GM21360 (cell line): ENCODE measurements at regions not wholly inside any gene's neighbourhood (a gene's known extent, or its start where the extent isn't known, plus 50 kb on each side); places are given as distances from the start of the nearest gene placed in this dataset.
"Not testable (repeated sequence)": the region's sequence is repeated elsewhere in the genome, so short reads cannot be mapped to it uniquely, and the experiment has no call there.

Experiments
- ATAC-seq: cut with Tn5 transposase; IDR thresholded peaks from one replicate; pipeline ENCODE4 v1.9.1; 2021; ENCODE audit warnings: mild to moderate bottlenecking, moderate library complexity; ENCODE audit not compliant: unreplicated experiment

DNA sequence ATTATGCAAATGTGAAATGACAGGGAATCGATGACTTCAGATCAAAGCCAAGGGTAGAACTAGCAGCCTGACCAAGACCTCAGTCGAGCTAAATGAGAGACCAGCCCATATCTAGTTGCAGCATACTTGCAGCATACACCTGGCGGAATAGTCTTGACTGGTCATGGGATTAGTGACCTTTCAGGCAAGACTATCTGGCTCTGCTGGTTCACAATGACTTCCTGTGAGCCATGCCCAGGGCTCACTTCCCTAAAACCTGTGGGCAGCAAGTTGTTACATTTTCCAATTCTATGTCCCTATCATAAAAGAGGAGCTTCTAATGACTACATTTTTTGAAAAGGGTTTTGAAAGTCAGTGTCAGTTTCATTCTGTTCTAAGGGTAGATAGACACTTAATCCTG lies 1624.9 kb upstream of the CELF4 start:
- no peak for ATAC-seq

DNA sequence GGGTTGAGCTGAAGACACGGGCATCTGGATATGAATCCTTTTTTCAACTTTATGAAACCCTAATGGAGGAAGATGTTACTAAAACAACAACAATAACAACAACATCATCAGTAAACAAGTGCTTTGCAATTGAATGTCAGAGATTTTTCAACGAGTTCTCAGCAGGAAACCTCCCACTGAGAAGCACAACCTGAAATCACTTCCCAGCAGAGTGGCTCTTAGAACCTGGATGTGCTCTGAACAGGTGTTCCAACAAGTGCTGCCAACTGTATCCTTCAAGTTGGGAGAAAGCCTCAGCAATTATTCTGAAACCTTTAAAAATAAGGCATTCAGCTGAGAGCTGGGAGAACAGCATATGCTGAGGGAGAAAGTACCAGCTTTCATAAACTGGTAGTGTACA lies 1622.7 kb upstream of the CELF4 start:
- no peak for ATAC-seq

DNA sequence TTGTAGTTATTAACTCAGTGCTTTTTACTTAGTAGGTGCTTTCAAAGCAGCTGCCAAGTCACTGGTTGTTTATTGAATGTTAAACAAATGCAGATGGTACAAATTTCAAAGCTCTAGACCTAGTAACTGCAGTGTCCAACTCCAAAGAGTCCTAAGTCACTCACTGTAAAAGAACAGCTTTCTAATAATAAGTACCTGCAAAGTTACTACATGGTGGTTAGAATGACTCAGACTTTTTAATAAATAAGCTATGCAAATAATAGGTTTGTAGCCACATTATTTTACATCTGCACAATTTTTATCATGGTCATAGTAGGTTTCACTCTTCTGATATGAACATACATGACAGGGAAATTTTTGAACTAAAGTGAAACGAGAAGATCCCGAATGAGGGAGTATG lies 1620.4 kb upstream of the CELF4 start:
- no peak for ATAC-seq

DNA sequence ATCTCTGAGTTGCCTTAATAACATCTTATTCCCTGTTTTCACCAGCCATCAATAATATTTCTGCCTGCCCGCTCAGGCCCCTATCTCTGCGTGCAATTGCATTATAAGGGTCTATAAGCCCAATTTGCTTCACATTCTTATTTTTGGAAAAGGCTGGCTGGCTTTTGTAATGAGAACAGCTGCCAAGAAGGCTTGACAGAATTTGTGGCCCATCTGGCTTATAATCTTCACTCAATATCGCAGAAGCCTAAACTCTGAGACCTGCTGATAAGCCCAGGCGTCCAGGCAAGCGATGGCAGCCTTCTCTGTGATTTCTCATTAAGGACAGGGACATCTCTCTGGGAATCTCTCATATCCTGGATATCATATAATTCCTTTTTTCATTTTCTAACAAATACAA lies 1618.6 kb upstream of the CELF4 start:
- ATAC-seq, result no peak

DNA sequence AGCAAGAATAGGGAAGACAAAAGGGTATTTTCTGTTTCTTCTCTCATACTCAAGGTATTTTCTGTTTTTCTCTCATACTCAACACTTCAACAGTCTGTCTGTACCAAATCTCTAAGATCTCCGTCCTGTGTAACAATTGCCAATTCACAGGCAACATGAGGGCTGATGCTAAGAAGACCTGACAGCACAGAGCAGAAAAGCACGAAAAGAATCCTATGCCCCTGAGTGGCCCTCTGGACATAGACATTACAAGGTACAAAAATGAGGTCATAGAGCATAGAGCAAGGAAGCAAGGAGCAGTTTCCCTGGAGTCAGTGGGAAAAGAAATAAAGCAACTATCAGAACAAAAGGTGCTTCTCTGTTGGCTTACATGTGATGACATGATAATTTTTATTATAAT lies 1612.6 kb upstream of the CELF4 start:
- no peak for ATAC-seq

DNA sequence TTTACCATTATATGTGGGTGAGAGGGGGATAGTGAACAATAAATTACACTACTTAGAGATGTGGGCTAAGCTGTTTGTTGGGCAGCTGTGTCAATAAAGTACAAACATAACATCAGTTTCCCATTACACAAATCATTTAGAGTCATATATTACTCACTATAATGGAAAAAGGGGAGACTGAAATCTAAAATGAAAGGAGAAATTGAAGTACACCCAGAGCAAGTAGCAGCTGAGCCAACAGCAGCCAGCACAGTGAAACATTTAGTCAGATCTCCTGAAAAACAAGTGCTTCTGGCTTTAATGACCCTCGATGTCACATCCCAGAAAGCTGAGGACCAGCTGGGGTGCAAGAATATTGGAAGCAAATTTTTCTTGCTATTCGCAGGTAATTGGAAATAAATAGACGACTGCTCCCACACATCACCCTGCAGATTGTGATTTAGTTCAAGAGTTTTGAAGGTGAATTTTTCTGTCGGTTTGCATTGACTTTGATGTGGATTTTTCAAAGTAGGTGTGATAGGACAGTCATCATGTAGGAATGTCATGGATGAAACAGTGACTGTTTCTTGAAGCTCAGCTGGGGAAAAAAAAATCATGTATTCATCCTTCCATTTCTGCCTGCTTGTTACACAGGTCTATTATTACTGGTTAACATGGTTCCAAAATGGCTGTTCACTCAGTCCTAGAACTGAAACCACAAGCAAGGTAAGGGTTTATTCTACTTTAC lies 1607.3 kb upstream of the CELF4 start:
- no peak for ATAC-seq

DNA sequence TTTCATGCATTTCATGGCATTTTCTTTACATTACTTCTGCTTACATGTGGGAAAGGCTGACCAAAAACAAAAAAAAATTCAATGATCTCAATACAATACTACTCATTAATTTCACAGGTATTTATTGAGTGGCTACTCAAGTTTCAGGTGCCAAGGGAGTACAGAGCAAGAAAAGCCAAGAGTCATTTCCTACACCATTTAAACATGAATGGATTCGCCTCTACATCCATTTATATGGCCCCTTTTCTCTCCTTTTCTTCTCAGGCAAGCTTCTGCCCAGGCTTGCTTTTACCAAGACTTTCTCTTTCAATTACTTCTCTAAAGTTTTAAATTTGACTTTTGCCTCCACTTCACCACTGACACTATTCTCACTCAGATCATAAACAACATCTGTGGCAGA lies 1603.1 kb upstream of the CELF4 start:
- no peak for ATAC-seq

DNA sequence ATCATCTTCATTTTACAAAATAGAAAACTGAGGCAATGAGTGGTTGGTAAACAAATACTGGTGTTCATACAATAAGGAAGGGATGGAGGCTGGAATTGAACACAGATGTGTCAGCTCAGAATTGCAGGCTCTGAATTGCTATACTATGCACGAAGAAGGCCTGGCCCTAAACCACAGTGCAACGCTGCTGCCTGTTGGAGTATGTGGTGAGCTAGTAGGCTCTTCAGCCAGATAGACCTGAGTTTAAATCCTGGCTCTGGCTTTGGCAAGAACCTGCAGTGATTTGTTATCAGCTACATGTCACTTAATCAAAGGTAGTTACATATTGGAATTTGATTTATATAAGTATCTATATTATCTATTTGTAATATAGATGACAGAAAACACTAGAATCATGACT lies 1602.4 kb upstream of the CELF4 start:
- ATAC-seq, result no peak

DNA sequence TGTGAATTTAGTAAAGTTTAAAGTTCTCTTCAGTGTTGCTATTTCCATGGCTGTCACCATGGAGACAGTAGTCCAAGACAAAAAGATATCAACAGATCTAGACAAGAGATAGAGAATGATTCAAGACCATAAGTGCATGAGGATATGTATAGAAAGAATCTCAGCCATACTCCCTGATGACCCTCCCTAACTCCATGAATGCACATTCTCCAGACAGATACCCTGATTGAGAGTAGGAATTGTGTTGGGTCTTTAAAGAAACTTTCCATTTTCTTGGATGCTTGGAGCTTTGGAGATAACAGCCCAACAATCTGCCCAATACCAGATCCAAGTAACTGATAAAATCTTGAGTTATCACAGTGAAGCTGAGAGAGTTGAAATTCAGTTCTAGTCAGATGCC lies 1601.2 kb upstream of the CELF4 start:
- ATAC-seq, result no peak

DNA sequence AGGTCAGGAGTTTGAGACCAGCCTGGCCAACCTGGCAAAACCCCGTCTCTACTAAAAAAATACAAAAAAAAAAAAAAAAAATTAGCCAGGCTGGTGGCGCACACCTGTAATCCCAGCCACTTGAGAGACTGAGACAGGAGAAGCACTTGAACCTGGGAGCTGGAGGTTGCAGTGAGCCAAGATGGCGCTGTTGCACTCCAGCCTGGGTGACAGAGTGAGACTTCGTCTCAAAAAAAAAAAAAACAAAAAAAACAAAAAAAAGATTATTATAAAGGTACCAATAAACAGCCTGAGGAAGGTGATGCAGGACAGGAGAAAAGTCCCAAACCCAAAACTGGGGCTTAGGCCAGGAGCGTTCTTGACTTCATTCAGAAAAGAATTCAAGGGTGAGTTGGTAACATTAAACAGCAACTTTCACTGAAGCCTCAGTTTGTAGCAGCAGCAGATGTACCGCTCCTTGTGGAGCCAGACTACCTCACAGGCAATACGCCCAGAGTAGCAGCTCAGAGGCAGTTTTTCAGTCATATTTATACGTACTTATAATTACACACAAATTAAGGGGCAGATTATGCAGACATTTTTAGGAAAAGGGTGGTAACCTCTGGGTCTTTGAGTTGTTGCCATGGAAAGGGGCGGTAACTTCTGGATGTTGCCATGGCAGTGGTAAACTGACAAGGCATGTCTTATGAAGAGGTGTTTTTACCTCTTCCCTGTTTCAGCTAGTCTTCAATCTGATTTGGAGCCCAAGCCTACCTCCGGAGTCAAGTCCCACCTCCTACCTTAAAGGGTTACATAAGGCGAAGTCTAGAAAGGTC lies 1596.6 kb upstream of the CELF4 start:
- ATAC-seq, result no peak

DNA sequence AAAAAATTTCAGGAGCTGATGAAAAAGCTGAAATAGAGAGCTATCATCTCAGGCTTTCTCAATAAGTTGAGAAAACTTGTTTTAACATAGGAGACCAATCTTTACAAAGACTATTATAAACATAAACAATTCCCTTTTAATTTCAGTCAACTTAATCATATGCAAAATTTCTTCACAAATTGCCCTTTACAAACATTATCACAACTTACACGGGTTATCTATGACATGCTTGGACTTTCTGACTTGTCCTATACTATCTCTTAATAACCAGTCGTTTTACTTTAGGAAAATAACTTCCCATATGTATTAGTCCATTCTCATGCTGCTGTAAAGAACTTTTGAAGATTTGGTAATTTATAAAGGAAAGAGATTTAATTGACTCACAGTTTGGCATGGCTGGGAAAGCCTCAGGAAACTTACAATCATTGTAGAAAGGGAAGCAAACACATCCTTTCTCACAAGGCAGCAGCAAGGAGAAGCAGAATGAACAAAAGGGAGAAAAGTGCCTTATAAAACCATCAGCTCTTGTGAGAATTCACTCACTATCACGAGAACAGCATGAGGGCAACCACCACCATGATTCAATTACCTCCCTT lies 1583.7 kb upstream of the CELF4 start:
- ATAC-seq, result no peak

DNA sequence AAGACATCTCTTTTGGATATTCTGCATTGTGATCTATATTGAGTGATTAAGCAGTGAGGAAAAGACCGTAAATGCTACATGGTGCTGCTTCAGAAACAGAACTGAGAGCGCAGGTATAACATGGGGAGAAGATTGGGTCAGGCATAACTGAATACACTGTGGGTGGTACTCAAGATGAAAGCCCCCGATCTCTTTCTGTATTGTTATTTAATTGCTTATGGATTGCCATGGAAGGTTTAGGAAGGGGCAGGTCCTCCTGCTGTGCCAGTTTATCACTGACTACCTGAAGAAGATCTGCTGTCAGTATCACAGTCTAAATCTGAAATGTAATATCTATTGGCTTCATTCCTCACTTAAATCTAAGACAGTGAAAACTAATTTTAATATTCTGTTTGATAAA lies 1568.7 kb upstream of the CELF4 start:
- no peak for ATAC-seq

DNA sequence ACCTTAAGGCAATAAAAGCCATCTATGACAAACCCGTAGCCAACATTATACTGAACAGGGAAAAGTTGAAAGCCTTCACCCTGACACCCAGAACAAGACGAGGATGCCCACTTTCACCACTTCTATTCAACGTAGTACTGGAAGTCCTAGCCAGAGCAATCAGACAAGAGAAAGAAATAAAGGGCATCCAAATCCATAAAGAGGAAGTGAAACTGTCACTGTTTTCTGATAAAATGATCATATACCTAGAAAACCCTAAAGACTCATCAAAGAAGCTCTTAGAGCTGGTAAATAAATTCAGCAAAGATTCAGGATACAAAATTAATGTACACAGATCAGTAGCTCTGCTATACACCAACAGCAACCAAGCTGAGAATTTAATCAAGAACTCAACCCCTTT lies 1561.9 kb upstream of the CELF4 start:
- not testable (repeated sequence) for ATAC-seq

DNA sequence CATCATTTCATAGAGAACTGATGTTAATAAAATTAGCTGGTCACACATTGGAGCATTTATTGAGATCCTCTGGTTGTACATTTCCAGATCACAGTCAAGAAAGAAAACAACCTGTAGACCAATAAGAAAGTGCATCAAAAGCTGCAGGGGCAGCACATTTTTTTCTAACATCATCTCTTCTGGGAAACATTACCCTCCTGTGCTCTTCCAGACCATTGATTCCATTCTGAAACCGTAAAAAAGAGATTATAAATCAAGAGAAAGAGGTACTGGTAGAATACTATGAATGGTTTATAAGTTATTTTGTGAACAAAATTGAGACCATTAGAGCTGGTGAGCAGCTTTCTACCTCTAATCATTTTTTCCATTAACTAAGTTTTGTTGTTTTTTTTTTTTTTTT lies 1548.2 kb upstream of the CELF4 start:
- ATAC-seq, result no peak

DNA sequence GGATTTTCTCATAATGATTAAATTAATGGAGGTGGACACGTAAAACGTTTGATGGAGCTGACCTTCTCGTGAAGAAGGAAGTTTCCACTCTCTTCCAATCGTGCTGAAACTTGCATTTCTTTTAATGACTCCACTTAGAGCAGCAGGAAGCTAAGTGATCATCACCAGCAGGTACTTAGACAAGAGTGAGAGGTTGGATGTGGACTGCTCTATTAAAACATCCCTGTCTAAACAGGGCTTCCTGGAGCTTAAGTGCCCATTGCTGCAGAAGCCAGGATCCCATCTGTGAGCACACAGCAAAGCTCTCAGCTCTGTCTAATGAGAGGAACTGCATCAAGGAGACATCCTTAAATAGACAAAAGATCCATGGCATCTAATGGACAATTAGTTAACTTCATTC lies 1539.5 kb upstream of the CELF4 start:
- no peak for ATAC-seq

DNA sequence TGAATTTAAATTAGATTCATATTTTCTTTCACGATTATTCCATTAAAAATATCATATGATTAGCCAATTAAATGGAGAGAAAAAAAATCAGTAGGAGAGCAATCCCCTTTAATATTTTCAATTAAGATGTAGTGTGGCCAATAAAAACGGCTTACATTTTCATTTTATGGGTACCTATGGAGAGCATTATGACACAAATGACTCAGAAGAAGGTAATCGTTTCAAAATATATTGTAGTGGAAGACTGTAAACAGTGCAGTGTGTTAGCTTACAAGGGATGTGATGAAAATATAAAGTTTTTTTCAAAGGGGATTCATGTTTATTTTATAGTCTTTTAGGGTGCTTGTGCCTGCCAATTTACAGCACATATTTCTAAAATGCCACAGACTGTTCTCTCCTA lies 1507.4 kb upstream of the CELF4 start:
- ATAC-seq, result no peak

DNA sequence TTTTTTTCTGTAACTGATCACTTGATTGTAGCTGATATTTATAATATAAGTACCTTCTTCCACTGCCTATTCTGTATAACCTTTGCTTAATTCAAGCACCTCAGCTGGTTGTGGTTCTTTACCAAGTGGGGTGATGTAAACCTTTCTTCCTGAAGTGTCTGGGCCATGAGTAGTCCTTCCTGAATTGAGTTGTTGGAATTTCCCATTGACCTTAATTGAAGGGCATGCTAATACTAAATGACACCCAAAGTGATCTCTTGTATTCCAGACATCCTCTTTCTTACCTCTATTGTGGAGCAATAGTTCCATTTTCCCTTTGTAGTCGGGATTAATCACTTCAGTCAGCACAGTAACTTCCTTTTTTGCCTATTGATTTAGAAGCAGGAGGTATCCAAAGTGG lies 1496.8 kb upstream of the CELF4 start:
- no peak for ATAC-seq

DNA sequence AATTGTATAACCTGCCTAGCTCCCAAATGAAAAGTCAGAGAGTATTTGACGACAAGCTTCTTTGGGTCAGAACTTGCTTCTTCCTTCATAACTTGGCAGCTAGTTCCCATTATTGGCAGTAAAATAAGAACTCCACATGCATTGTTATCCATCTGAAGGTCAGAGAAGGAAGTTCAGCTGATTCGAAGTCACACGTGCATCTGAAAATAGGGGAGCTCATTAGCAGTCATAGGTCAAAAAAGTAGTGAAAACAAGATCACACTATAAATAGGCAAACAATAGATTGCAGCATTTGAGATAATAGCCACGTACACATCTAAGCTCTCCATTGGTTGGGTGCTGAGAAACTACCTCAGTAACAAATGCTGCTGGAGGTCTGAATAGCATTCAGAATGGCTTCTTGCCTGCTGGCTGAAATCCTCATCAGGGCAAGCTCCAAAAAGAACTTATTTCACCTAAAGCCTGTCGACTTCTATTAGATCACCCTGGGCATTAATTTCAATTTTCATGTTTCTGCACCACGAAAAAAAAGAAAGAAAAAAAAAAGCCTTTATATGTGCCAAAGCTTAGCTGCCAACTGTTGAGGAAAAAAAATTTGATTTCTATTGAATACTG lies 1492.9 kb upstream of the CELF4 start:
- no peak for ATAC-seq

DNA sequence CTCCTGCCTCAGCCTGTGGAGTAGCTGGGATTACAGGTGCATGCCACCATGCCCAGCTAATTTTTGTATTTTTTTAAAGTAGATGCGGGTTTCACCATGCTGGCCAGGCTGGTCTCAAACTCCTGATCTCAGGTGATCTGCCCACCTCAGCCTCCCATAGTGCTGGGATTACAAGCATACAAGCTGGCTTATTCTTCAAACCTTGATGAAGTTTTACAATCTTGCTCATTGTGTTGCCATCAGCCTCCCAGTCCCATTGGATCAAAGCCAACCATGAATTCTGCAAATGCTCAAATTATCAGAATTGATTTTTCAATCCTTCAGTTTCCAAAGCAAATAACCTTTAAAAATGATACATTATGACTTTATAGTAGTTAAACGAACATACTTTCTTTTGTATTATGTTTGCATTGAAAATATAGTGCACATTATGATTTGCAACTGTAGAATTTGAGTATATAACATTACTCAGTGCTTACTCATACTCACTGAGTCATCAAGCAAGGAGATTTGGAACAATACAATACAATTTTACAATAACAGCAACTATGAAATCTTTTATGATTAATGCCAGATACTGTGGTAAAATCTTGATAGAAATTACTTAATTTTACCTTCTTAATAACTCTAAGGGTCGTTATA lies 1491.9 kb upstream of the CELF4 start:
- no peak for ATAC-seq

DNA sequence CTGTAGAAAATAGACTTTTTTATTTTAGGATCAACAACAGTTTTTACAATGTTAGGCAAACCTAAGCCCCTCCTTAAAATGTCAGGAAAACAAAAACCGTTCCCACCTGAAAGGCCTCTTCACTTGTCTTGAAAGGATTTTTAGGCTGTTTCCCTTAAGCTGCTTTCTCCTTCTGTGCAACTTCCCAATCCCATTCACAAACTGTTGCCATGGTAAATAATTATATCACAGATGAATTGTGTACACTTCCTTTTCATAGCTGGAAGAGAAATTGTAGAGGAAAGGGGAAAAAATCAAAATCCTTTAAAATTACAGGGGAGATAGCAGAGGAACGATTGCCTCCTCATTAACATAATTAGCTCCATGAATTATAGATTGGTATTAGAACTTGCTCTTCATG lies 1488.0 kb upstream of the CELF4 start:
- no peak for ATAC-seq

DNA sequence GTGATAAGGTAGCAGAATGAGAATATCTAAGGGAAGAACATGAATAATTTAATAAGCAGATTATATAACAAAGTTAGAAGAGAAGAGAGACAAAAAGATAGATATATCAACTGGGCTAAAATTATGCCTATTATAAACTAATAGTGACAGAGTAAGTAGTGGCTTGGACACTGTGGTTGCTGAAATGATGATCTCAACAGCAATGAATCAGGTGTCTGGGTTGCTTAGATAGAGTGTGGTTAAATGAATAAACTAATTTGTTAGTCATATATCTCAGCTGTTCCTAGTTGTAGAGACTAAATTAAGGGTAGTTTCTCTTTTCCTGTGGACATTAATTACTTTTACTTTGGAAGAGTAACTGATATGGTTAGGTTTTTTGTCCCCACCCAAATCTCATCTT lies 1485.4 kb upstream of the CELF4 start:
- no peak for ATAC-seq
